ENCODE measurements at regions not wholly inside any gene's neighbourhood (a gene's known extent, or its start where the extent isn't known, plus 50 kb on each side); places are given as distances from the start of the nearest gene placed in this dataset.

GRCh38 chr20:63100174-63100925, 93.6 kb upstream of the BHLHE23 start:
- no peak for DNase-seq (ENCODE audit: low spot score)

DNA sequence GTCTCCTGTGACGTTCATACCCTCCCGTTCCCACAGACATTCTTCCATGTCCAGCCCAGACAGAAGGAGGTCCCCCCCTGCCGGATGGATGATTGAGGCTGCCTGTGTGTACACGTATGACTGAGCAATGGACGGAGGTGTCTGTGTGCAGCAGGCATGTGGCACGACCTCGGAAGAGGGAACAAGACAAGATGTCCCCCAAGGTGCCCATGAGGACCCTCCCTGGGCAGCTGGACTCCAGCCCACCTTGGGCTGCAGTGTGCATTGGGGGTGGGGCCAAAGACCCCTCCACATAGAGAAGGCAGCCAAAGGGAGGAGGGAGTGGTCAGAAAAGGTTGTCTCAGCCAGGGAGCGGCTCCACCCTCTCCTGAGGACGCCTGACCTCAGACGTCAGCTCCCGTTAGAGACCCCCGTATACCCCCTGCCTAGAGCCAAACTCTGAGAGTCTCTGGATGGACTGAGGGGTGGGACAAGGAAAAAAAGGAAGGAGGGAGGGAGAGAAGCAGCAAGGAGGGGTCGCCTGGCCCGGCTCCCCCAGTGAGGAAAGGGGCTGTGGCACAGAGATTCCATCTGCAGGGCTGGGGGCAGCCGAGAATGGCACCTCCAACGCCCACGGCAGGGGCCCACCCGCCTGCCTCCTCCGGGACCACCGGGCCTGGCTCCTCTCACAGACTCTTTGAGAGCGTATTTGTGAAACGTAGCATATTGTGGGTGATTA, 92.9 kb upstream of the BHLHE23 start:
- no peak for DNase-seq (ENCODE audit: low spot score)

- DNase-seq (ENCODE audit: low spot score): no peak
Measured at GRCh38 chr20:63098195-63098810, 91.5 kb upstream of the BHLHE23 start.

GRCh38 chr20:63097336-63097831, 90.6 kb upstream of the BHLHE23 start:
- DNase-seq (ENCODE audit: low spot score): no peak

DNA sequence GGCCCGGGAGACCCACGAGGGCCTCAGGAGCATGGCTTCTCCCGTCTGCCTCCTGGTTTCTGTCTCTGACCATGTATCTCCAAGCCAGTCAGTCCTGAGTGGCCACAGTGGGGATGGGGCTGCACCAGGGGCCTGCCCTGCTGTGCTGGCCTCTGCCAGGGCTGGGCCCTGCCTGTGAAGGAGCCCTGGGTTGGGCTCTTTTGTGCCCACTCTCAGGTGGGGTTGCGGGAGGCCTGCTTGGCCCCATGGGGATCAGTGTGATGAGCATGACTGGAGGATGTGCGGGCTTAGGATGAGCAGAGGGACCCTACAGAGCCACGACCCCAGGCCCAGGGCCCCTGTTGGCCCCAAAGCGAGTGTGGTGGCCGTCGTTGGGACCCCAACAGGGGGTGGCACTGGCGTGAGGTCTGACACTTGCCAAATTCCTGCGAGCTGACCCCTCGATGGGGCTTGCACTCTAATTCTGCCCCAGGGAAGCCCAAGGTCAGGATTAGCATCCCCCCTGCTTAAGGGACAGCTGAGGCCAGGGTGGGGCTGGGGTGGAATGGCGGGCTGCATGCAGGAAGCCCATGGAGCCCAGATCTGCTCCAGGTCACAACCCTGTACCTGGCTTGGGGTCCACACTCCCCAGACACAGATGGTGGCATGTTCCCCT, 90.0 kb upstream of the BHLHE23 start:
- no peak for DNase-seq (ENCODE audit: low spot score)

DNA sequence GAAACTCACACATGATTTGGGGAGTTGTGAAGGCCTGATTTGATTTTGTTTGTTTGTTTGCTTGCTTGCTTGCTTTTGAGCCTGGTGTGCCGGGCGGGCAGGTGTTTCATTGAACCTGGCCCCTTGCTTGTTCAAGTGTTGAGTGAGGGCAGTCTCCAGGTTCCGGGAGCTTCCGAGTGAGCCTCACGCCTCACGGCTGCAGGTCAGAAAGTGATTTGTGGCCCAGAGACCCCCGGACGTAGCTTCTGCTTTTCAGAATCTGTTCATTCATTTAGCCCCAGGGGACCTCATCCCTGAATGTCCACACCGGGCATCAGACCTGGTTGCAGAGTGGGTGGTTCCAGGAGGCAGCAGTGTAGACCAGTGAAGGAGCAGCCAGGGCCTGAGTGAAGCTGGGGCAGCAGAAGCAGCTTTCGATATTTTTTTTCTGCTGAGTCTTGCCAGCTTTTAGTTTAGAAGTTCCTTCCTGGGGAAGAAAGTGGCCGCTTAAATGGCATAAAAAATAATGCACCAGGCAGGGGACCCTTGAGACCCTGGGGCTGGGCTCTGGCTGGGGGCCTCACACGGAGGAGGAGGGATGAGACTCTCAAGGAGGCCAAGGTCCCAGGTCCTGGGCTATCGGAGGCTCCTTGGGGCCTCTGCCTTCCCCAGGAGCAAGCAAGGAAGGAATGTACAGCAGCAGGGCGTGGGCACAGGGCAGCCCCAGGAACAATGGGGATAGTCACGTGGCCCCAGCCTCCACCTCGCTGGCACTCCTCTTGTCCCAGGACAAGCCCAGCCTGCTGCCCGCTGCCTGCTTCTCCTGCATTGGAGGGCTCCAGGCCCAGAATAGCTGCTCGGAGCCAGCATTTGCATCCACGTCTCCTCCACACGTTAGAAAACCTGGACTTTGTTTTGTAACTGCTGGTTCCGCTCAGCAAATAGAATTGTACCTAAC, 89.2 kb upstream of the BHLHE23 start:
- no peak for DNase-seq (ENCODE audit: low spot score)

DNA sequence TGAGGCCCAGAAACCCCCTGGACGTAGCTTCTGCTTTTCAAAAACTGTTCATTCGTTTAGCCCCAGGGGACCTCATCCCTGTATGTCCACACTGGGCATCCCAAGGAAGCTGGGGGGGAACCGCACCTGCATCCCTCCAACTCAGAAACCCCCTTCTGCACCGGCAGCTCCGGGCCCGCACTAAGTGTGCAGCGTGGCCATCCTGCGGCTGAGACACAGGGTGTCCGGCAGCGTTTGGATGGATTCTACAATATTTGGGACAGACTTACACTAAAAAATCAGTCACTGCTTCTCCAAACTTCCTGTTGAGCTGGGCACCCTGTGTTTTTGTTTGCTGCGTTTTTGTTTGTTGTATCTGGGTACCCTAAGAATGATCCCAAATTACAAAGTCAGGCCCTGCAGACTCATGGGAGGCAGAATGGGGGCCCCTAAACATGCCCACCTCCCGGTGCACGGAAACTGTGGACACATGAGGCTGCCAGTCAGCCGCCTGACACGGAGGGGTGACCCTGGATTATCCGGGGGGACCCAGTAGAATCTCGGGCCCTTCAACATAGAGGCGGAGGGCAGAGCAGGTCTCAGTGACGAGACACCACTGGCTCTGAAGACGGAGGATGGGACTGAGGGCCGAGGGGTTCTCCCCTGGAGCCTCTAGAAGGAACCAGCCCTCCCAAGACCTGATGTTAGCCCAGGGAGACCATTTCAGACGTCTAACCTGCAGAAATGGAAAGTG, 88.2 kb upstream of the BHLHE23 start:
- no peak for DNase-seq (ENCODE audit: low spot score)

- no peak for DNase-seq (ENCODE audit: low spot score)
Measured at GRCh38 chr20:63093966-63094766, 87.4 kb upstream of the BHLHE23 start.

- DNase-seq (ENCODE audit: low spot score): no peak
Measured at GRCh38 chr20:63092660-63093215, 86.0 kb upstream of the BHLHE23 start.

- no peak for DNase-seq (ENCODE audit: low spot score)
Measured at GRCh38 chr20:63091901-63092659, 85.3 kb upstream of the BHLHE23 start.

- DNase-seq (ENCODE audit: low spot score): no peak
Measured at GRCh38 chr20:63090682-63091571, 84.2 kb upstream of the BHLHE23 start.

DNA sequence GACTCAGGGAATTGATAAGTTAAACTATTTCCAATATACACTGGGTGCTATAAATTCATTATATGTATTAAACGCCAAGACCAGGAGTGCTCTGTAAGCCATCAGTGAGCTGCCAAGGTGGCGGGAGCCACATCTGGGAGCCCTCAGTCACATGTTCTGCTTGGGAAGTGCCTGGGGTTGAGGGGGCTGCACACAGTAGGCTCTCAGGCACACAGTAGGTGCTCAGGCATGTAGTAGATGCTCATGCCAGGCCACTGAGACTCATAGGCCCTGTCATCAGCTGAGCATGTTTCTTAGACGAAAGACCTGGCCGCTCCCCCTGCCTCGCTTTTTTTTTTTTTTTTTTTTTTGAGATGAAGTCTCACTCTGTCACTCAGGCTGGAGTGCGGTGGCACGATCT, 83.3 kb upstream of the BHLHE23 start:
- DNase-seq (ENCODE audit: low spot score): no peak

GRCh38 chr20:63089051-63089907, 82.5 kb upstream of the BHLHE23 start:
- no peak for DNase-seq (ENCODE audit: low spot score)

- no peak for DNase-seq (ENCODE audit: low spot score)
Measured at GRCh38 chr20:63087872-63088680, 81.3 kb upstream of the BHLHE23 start.

- DNase-seq (ENCODE audit: low spot score): no peak
Measured at GRCh38 chr20:63087236-63087871, 80.6 kb upstream of the BHLHE23 start.
